Osteocyte (in vitro differentiated cells): ENCODE measurements at regions not wholly inside any gene's neighbourhood (a gene's known extent, or its start where the extent isn't known, plus 50 kb on each side); places are given as distances from the start of the nearest gene placed in this dataset.

ENCODE experiments used
- DNase-seq: peaks from one replicate; pipeline ENCODE4 v3.0.0; 2021; ENCODE audit warnings: mixed read lengths; ENCODE audit not compliant: unreplicated experiment; ENCODE audit errors: extremely low spot score
- H3K27ac Mint-ChIP-seq: one replicate; pipeline ENCODE4 v1.8.0; 2021; ENCODE audit warnings: mild to moderate bottlenecking, mixed read lengths; ENCODE audit not compliant: unreplicated experiment
- H3K27me3 Mint-ChIP-seq: one replicate; pipeline ENCODE4 v1.8.0; 2021; ENCODE audit warnings: mixed read lengths; ENCODE audit not compliant: unreplicated experiment
- H3K36me3 Mint-ChIP-seq: one replicate; pipeline ENCODE4 v1.8.0; 2021; ENCODE audit warnings: mixed read lengths; ENCODE audit not compliant: unreplicated experiment
- H3K4me1 Mint-ChIP-seq: one replicate; pipeline ENCODE4 v1.8.0; 2021; ENCODE audit warnings: mixed read lengths; ENCODE audit not compliant: unreplicated experiment
- H3K4me3 Mint-ChIP-seq: one replicate; pipeline ENCODE4 v1.8.0; 2021; ENCODE audit warnings: mild to moderate bottlenecking, moderate library complexity, mixed read lengths; ENCODE audit not compliant: unreplicated experiment
- H3K9me3 Mint-ChIP-seq: one replicate; pipeline ENCODE4 v1.8.0; 2021; ENCODE audit warnings: mixed read lengths; ENCODE audit not compliant: unreplicated experiment
- TF ChIP-seq, protein P1 (sequence below): fragments of 200-600 bp; sonication (generic); IDR thresholded peaks from 2 replicates; pipeline ENCODE4 v1.5.0; 2021; ENCODE audit warnings: antibody characterized with exemption, mild to moderate bottlenecking, moderate library complexity

- no peaks in the 10 kb centered on the region for H3K27me3 Mint-ChIP-seq
Measured at GRCh38 chr17:34717092-34717491, 137.7 kb downstream of the TMEM132E start.

DNA sequence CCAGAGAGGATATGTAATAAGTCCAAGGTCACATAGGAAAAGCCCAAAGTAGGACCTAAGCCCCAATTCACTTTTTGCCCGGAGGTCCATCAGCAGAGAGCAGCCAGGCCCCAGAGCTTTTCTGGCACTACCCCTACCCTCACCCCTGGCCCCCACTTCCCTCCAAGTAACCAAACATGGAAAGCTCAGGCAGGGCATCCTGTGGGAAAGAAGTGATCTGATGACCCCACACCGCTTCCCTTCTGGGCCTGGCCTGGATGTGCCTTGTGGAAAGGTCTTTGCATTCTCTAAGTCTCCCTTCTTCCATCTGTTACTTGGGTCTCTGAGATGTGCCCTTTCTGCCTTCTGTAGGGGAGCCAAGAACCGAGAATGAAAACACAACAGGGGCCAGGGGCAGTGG is 136.9 kb downstream of the TMEM132E start:
- Mint-ChIP-seq H3K4me1 (no peaks in the 10 kb centered on the region), H3K36me3 (no peaks in the 10 kb centered on the region), H3K27ac (no peak overlapping the region), H3K4me3 (no peak overlapping the region), H3K27me3 (no peaks in the 10 kb centered on the region), H3K9me3 (no peaks in the 10 kb centered on the region)
- peak; percentile 59 for DNase-seq
- TF ChIP-seq, protein P1, sequence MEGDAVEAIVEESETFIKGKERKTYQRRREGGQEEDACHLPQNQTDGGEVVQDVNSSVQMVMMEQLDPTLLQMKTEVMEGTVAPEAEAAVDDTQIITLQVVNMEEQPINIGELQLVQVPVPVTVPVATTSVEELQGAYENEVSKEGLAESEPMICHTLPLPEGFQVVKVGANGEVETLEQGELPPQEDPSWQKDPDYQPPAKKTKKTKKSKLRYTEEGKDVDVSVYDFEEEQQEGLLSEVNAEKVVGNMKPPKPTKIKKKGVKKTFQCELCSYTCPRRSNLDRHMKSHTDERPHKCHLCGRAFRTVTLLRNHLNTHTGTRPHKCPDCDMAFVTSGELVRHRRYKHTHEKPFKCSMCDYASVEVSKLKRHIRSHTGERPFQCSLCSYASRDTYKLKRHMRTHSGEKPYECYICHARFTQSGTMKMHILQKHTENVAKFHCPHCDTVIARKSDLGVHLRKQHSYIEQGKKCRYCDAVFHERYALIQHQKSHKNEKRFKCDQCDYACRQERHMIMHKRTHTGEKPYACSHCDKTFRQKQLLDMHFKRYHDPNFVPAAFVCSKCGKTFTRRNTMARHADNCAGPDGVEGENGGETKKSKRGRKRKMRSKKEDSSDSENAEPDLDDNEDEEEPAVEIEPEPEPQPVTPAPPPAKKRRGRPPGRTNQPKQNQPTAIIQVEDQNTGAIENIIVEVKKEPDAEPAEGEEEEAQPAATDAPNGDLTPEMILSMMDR, result no peak

More at GRCh38 chr17:34717092-34717491, 137.7 kb downstream of the TMEM132E start:
- no peaks in the 10 kb centered on the region for H3K36me3 Mint-ChIP-seq
- no peaks in the 10 kb centered on the region for H3K9me3 Mint-ChIP-seq
- H3K27ac Mint-ChIP-seq, result no peak overlapping the region
- no peaks in the 10 kb centered on the region for H3K4me1 Mint-ChIP-seq
- TF ChIP-seq, protein P1, result no peak
- DNase-seq, result no peak
- no peak overlapping the region for H3K4me3 Mint-ChIP-seq

GRCh38 chr17:34715504-34715903 is 136.1 kb downstream of the TMEM132E start:
- DNase-seq, result peak; percentile 75
- TF ChIP-seq, protein P1, result no peak
- no peaks in the 10 kb centered on the region for H3K27me3 Mint-ChIP-seq
- H3K9me3 Mint-ChIP-seq, result no peaks in the 10 kb centered on the region
- H3K27ac Mint-ChIP-seq, result no peak overlapping the region
- no peaks in the 10 kb centered on the region for H3K4me1 Mint-ChIP-seq
- no peak overlapping the region for H3K4me3 Mint-ChIP-seq
- no peaks in the 10 kb centered on the region for H3K36me3 Mint-ChIP-seq

- Mint-ChIP-seq H3K9me3 (no peaks in the 10 kb centered on the region), H3K27ac (no peak overlapping the region), H3K4me3 (no peak overlapping the region), H3K36me3 (no peaks in the 10 kb centered on the region), H3K4me1 (no peaks in the 10 kb centered on the region), H3K27me3 (no peaks in the 10 kb centered on the region)
- TF ChIP-seq, protein P1, result no peak
- DNase-seq, result peak; percentile 70
Measured at GRCh38 chr17:34714475-34715410, 135.4 kb downstream of the TMEM132E start.

GRCh38 chr17:34713687-34714086 is 134.3 kb downstream of the TMEM132E start:
- TF ChIP-seq, protein P1, result no peak
- H3K27me3 Mint-ChIP-seq, result no peaks in the 10 kb centered on the region

More at GRCh38 chr17:34713687-34714086, 134.3 kb downstream of the TMEM132E start:
- H3K9me3 Mint-ChIP-seq, result no peaks in the 10 kb centered on the region
- no peak overlapping the region for H3K4me3 Mint-ChIP-seq
- peak; percentile 56 for DNase-seq
- H3K4me1 Mint-ChIP-seq, result no peaks in the 10 kb centered on the region
- H3K36me3 Mint-ChIP-seq, result no peaks in the 10 kb centered on the region
- no peak overlapping the region for H3K27ac Mint-ChIP-seq
